ENCODE measurements at regions not wholly inside any gene's neighbourhood (a gene's known extent, or its start where the extent isn't known, plus 50 kb on each side); places are given as distances from the start of the nearest gene placed in this dataset.
A peak's percentile ranks its signal among the peaks of the same experiment; 100 is the strongest.

DNA sequence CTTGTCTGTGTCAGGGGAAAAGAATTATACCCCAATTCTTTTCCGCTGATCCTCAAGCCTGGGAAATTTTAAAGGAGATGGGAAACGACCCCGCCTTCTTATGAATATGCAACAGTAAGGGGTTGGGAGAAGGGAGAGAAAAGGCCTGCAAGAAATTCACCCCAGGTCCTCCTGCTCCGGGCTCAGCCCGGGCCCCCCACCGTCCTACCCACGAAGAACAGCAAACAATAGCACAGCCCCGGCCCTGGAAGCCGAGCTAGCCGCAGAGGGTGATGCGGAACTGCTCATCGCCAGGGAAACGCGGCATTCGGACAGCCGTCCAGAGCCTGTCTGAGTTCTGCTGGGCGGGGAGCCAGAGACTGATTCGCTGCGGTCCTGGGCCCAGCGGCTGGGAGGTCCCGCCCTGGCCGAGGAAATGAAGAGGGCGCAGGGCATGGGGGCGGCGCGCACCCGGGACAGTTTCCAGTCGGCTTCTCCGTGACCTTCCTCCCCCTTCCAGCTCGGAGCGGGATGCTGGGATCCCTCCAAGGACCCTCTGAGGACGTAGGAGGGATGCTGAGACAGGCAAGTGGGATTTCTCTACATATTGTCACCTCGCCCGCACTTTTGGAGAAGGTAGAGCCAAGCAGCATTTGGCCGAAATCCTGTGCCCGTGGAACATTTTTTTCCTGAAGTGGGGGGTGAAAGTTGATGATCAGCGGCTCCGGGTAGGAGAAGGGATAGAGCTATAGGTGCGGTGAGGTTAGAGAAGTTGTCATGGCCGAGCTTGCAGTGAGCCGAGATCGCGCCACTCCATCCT is 82.3 kb upstream of the C1QTNF9B start:
- no peaks in the 10 kb centered on the region for H3K36me3 ChIP-seq
- peak overlapping the region; percentile 29 to 77 (median 61) for H3K27ac ChIP-seq
- no peaks in the 10 kb centered on the region for H3K9me3 ChIP-seq
- peaks cover 0 to 12% (median 0%) of the 10 kb centered on the region in 3 donors for H3K27me3 ChIP-seq
- intact Hi-C loops (cut with DNase I; ENCODE audit: low total_unique reads), result no loop called here
- H3K4me1 ChIP-seq, result peaks cover 0 to 27% (median 22%) of the 10 kb centered on the region in 4 donors
- peak; percentile 73 to 91 for DNase-seq
- 0 to 2% (median 1%) methylated on average over 19 to 43 of the region's 43 CpGs for WGBS, 5 donors
- H3K4me3 ChIP-seq, result peak overlapping the region; percentile 40 to 62 (median 56)
- TF ChIP-seq POLR2AphosphoS5 (IDR thresholded peaks at IDR 0.05) (no peak), EP300 (IDR thresholded peaks at IDR 0.05) (no peak), POLR2A (IDR thresholded peaks at IDR 0.05) (no peak)
- TF ChIP-seq, protein P1, sequence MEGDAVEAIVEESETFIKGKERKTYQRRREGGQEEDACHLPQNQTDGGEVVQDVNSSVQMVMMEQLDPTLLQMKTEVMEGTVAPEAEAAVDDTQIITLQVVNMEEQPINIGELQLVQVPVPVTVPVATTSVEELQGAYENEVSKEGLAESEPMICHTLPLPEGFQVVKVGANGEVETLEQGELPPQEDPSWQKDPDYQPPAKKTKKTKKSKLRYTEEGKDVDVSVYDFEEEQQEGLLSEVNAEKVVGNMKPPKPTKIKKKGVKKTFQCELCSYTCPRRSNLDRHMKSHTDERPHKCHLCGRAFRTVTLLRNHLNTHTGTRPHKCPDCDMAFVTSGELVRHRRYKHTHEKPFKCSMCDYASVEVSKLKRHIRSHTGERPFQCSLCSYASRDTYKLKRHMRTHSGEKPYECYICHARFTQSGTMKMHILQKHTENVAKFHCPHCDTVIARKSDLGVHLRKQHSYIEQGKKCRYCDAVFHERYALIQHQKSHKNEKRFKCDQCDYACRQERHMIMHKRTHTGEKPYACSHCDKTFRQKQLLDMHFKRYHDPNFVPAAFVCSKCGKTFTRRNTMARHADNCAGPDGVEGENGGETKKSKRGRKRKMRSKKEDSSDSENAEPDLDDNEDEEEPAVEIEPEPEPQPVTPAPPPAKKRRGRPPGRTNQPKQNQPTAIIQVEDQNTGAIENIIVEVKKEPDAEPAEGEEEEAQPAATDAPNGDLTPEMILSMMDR (IDR thresholded peaks at IDR 0.05), result no peak

DNA sequence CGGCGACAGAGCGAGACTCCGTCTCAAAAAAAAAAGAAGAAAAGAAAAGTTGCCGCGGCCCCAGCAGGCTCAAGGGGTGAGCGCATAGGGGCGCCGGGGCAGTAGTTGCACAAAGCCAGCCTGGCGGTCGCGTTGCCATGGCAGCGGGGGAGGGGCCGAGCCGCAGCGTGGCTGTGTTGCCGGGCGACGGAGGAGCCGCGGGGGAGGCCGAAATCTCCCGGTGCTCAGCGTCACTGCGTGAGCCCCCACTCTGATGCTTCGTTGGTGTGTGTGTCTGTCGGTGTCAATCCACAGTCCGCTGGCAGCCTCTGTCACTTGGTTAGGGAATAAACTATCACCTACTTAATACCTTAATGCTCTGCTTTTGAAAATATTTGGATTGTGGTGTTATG is 82.9 kb upstream of the C1QTNF9B start:
- peak; percentile 83 to 96 for DNase-seq
- H3K27me3 ChIP-seq, result peaks cover 0 to 12% (median 0%) of the 10 kb centered on the region in 3 donors
- peak overlapping the region; percentile 29 to 77 (median 61) for H3K27ac ChIP-seq
- peaks cover 0 to 33% (median 26%) of the 10 kb centered on the region in 4 donors for H3K4me1 ChIP-seq
- no peaks in the 10 kb centered on the region for H3K36me3 ChIP-seq
- intact Hi-C loops (cut with DNase I; ENCODE audit: low total_unique reads), result no loop called here
- TF ChIP-seq, protein P1 (IDR thresholded peaks at IDR 0.05), result no peak
- TF ChIP-seq EP300 (IDR thresholded peaks at IDR 0.05), result no peak
- no peak for TF ChIP-seq POLR2A (IDR thresholded peaks at IDR 0.05)
- no peak for TF ChIP-seq POLR2AphosphoS5 (IDR thresholded peaks at IDR 0.05)
- H3K4me3 ChIP-seq, result peak overlapping the region; percentile 40 to 62 (median 56)
- H3K9me3 ChIP-seq, result no peaks in the 10 kb centered on the region
- WGBS, 5 donors, result 0 to 2% (median 1%) methylated on average over 28 of the region's 28 CpGs

DNA sequence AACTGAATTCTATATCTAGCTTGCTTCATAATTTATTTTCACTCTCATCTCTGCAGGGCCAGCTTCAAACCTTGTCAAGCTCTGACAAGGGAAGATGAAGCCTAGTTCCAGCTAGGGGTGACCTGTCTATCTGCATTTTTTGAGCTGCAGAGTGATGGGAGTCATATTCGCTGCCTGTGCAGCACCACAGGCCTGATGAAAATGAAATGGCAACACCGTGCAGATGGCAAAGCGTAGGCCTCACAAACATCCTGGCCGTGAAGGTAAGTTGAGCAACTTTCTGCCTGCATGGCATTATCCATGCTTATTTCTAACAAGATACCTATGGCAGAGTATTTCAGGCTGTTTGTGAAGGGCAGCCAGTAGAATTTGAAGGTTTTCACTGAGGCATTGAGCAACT is 86.4 kb upstream of the C1QTNF9B start:
- Histone ChIP-seq H3K36me3 (no peaks in the 10 kb centered on the region), H3K27ac (no peak overlapping the region), H3K27me3 (peaks cover 0 to 12% (median 0%) of the 10 kb centered on the region in 3 donors), H3K4me3 (no peak overlapping the region), H3K4me1 (peaks cover 0 to 45% (median 27%) of the 10 kb centered on the region in 4 donors), H3K9me3 (no peaks in the 10 kb centered on the region)
- DNase-seq, result no peak
- TF ChIP-seq EP300 (IDR thresholded peaks at IDR 0.05) (no peak), POLR2AphosphoS5 (IDR thresholded peaks at IDR 0.05) (no peak), POLR2A (IDR thresholded peaks at IDR 0.05) (no peak)
- TF ChIP-seq, protein P1 (IDR thresholded peaks at IDR 0.05), result no peak
- WGBS, 5 donors, result 90 to 93% (median 91%) methylated on average over 4 of the region's 4 CpGs
- intact Hi-C loops (cut with DNase I; ENCODE audit: low total_unique reads), result no loop called here

DNA sequence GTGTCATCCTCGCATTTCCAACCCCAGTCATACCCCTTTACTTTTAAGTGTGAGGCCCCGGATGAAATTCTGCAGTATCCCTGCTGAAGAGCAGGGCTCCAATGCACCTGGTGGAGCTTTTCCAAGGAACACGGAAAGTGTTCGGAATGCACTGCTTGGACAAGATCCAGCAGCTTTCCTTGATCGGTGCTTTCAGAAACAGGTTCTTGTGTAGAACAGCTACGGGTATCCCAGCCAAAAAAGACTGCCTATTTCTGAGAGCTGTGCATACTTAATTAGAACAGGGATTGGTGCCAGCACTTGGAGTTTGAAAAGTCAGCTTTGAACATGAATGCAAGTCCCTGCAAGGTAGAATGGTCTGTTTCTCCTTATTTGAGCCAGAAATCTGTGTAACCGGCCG is 87.2 kb upstream of the C1QTNF9B start:
- DNase-seq, result peak; percentile 66 to 82
- no peak overlapping the region for H3K4me3 ChIP-seq
- intact Hi-C loops (cut with DNase I; ENCODE audit: low total_unique reads), result no loop called here

More for the DNA sequence above, 87.2 kb upstream of the C1QTNF9B start:
- H3K4me1 ChIP-seq, result peaks cover 0 to 37% (median 22%) of the 10 kb centered on the region in 4 donors
- no peaks in the 10 kb centered on the region for H3K36me3 ChIP-seq
- H3K27me3 ChIP-seq, result peaks cover 0 to 7% (median 0%) of the 10 kb centered on the region in 3 donors
- peak in 1 of 3 donors; percentile 20 for TF ChIP-seq POLR2AphosphoS5 (IDR thresholded peaks at IDR 0.05)
- no peak for TF ChIP-seq POLR2A (IDR thresholded peaks at IDR 0.05)
- peak overlapping the region in 1 of 5 donors; percentile 13 for H3K27ac ChIP-seq
- WGBS, 5 donors, result 25 to 48% (median 29%) methylated on average over 8 of the region's 8 CpGs
- no peaks in the 10 kb centered on the region for H3K9me3 ChIP-seq

Measured in stomach (tissue), 8 donors.